ENCODE measurements at regions not wholly inside any gene's neighbourhood (a gene's known extent, or its start where the extent isn't known, plus 50 kb on each side); places are given as distances from the start of the nearest gene placed in this dataset.
A peak's percentile ranks its signal among the peaks of the same experiment; 100 is the strongest.

- no peak for TF ChIP-seq CTCF (IDR thresholded peaks at IDR 0.05; ENCODE audit: insufficient read depth, low read depth, low read length, missing control alignments)
- DNase-seq (ENCODE audit: low read depth), result no peak
- H3K4me3 ChIP-seq (ENCODE audit: low read depth, low read length), result no peak overlapping the region
These were observed 92.9 kb upstream of the PAK3 start for GRCh38 chrX:111003118-111003517.

- peak; percentile 27 for DNase-seq (ENCODE audit: low read depth)
- peak; percentile 46 for TF ChIP-seq CTCF (IDR thresholded peaks at IDR 0.05; ENCODE audit: insufficient read depth, low read depth, low read length, missing control alignments)
These were observed 103.4 kb upstream of the PAK3 start for GRCh38 chrX:110992611-110993010.

GRCh38 chrX:110989869-110990268 lies 106.1 kb upstream of the PAK3 start:
- H3K4me3 ChIP-seq (ENCODE audit: low read depth, low read length), result no peak overlapping the region
- no peak for DNase-seq (ENCODE audit: low read depth)
- TF ChIP-seq CTCF (IDR thresholded peaks at IDR 0.05; ENCODE audit: insufficient read depth, low read depth, low read length, missing control alignments), result no peak

More at GRCh38 chrX:110992611-110993010, 103.4 kb upstream of the PAK3 start:
- H3K4me3 ChIP-seq (ENCODE audit: low read depth, low read length), result no peak overlapping the region

GRCh38 chrX:110989447-110989846 lies 106.5 kb upstream of the PAK3 start:
- DNase-seq (ENCODE audit: low read depth), result no peak
- no peak overlapping the region for H3K4me3 ChIP-seq (ENCODE audit: low read depth, low read length)
- no peak for TF ChIP-seq CTCF (IDR thresholded peaks at IDR 0.05; ENCODE audit: insufficient read depth, low read depth, low read length, missing control alignments)

GRCh38 chrX:110987292-110987691 lies 108.7 kb upstream of the PAK3 start:
- H3K4me3 ChIP-seq (ENCODE audit: low read depth, low read length), result no peak overlapping the region
- DNase-seq (ENCODE audit: low read depth), result no peak
- TF ChIP-seq CTCF (IDR thresholded peaks at IDR 0.05; ENCODE audit: insufficient read depth, low read depth, low read length, missing control alignments), result no peak

GRCh38 chrX:110985470-110985869 lies 110.5 kb upstream of the PAK3 start:
- no peak for DNase-seq (ENCODE audit: low read depth)
- no peak overlapping the region for H3K4me3 ChIP-seq (ENCODE audit: low read depth, low read length)
- TF ChIP-seq CTCF (IDR thresholded peaks at IDR 0.05; ENCODE audit: insufficient read depth, low read depth, low read length, missing control alignments), result no peak

- no peak overlapping the region for H3K4me3 ChIP-seq (ENCODE audit: low read depth, low read length)
- DNase-seq (ENCODE audit: low read depth), result no peak
- no peak for TF ChIP-seq CTCF (IDR thresholded peaks at IDR 0.05; ENCODE audit: insufficient read depth, low read depth, low read length, missing control alignments)
These were observed 113.0 kb upstream of the PAK3 start for GRCh38 chrX:110983024-110983423.
